Iris pigment epithelial cell (primary cell): ENCODE measurements at regions not wholly inside any gene's neighbourhood (a gene's known extent, or its start where the extent isn't known, plus 50 kb on each side); places are given as distances from the start of the nearest gene placed in this dataset.

Experiments
- DNase-seq: peaks from one replicate; pipeline ENCODE4 v3.0.0-alpha.2; 2011; ENCODE audit warnings: low read depth

GRCh38 chr6:1118287-1118647 lies 193.6 kb upstream of the FOXQ1 start:
- DNase-seq: no peak

- DNase-seq: no peak
Observed at GRCh38 chr6:1117530-1118286, 194.2 kb upstream of the FOXQ1 start.

DNA sequence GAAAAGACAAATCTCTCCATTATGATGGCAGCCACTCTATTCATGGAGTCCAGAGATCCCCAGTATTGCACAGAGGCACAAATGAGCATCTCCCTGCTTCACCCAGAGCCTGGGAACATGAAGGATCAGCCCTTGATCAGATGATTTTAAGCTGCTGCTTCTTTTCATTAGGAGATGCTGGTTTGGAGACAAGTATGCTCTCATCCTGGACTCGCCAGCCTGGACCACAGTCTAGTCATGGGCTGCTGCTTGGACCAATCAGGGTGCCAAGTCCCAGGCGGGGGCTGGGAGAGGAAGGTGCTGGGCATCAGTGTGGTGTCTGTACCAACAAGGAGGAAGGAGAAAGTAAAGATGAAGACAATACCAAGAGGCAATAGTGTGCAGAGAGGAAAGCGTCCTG lies 195.7 kb upstream of the FOXQ1 start:
- DNase-seq: no peak

GRCh38 chr6:1113916-1114540 lies 197.9 kb upstream of the FOXQ1 start:
- no peak for DNase-seq

- no peak for DNase-seq
Observed at GRCh38 chr6:1111361-1111760, 200.5 kb upstream of the FOXQ1 start.

DNA sequence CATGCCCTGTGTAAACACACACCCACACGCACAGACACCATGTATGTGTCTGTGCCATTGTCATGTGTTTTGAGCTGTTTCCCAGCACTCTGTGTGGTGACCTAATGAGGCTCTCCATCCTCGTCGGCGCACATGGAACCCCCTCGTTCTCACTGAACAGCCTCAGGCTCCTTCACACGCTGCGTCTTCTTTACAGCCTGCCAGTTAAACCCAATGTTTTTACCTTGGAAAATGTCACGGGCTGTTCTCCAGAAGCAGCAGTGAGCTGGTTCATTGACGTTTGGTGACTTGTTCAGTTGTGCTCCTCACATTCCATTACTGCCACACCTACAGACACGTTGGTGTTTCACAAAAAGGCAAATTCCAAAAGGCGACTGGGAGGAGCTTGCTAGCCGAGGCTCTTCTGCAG lies 201.0 kb upstream of the FOXQ1 start:
- DNase-seq: no peak

GRCh38 chr6:1110164-1110563 lies 201.7 kb upstream of the FOXQ1 start:
- no peak for DNase-seq

DNA sequence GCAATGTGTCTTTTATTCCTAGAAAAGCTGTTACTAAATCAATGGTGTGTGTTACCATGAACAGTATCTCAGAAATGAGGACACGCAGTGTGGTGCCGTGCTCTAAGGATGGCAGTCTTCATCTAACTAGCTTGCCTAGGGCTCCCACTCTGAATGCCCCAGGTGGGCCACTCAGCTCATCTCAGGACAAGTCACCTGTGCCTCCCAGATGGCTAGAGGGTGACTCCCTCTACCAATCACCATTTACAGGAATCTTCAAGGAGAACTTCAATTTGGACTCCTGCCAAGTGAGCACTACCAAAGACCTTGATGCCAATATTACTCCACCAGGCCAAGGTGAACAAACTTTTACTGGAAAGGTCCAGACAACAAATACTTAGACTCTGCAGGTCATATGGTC lies 202.8 kb upstream of the FOXQ1 start:
- no peak for DNase-seq

- DNase-seq: no peak
Observed at GRCh38 chr6:1108198-1108597, 203.7 kb upstream of the FOXQ1 start.

- DNase-seq: no peak
Observed at GRCh38 chr6:1107578-1107977, 204.3 kb upstream of the FOXQ1 start.

DNA sequence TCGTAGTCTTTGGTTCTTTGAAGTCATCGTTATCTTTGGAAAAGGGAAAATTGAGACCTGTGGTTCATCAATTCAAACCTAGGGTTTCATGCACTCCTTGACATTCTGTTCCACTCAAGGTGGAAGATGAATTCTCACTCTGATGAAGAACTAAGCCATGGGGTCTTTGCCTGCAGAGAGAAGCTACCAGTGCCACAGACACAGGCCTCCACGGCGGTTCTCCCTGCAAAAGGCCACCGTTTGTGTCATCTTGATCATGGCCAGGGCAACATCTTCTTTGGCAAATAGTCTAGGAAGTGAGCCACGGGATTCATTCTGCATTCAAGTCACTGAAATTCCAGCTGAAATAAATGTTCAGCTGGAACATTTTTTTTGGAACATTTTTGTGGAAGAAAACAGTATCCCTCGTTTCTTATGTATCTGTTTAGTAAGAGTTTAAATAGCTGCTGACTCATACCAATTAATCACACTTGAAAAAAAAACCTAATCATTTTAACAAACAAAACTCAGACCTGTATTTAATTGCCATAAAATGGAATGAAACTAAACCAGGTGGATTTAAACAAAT lies 206.0 kb upstream of the FOXQ1 start:
- no peak for DNase-seq

DNA sequence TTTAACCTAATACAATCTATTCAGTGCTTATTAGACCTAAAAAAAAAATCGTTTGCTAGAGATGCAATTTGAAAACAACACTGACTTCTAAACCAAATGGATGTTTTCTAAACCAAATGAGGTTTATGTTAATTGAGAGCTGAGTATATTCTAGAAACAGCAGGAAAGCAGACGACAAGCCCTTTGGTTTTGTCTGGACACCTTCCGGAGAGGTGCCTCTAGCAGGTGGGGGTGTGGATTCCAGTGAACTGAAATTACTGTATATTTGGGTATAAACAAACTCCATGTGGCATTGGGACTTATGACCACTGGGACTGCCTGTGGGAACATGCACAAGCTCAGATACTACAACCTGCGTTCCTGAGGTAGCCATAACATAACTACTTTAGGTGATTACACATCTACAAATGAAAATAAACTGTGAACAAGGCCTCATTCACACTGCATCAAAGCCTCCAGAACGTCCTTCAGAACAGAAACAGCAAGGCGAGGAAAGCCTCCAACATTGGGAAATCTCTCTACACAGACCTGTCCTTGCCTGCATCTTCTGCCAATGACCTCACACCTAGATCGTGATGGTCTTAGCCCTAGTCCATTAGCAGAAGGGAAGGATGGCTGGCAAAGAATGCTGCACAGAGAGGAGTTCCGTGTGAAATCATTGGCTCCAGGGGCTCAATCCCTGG lies 206.8 kb upstream of the FOXQ1 start:
- no peak for DNase-seq

DNA sequence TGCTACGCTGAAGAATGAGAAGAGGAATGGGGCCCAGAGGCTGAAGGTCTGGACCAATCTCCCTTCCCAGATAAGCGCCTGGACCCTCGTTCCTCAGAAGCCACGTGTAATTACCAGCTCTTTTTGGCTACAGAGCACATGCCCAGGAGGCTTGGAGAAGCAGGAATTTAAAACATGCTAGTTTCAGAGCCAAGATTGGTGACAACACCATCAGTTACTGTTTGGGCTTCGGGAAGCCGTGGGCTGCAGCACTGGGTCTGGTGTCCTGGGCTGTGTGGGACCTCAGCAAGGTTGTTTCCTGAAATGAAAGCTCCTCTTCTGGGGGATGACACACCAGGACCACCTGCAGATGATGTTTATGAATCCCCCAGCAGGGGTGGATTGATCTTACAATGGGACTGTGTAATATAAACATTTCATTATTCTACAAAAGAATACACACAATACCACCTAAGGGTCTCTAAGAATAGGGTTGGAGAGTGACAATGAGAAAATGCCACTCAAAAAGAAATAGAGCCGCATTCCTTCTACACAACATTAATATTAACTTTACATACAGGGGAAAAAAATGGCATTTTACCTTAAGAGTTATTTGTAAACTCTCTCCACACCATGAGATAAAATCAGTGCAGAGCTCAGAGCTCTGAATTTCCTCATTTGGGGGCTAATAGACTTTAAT lies 207.8 kb upstream of the FOXQ1 start:
- DNase-seq: no peak

DNA sequence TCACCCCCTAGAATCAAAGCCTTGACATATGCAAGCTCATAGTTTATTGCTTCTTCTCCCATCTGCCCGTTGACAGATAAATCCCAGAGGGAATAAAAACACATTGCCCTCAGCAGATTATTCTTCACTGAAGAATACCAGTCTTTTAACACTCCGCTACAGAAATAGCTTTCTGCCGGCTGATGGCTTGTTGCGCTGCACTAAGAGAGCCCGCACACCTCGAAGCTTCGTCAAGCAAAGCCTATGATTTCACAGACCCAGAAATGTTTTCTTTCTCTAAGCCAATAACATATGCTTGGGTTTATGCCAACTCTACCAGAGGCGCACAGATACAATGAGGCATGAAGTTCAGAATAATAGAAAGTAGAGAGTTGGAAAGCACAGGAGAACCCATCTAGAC lies 208.9 kb upstream of the FOXQ1 start:
- no peak for DNase-seq

- no peak for DNase-seq
Observed at GRCh38 chr6:1100269-1100668, 211.6 kb upstream of the FOXQ1 start.

- DNase-seq: no peak
Observed at GRCh38 chr6:1099264-1099663, 212.6 kb upstream of the FOXQ1 start.

- DNase-seq: no peak
Observed at GRCh38 chr6:1096967-1097765, 214.7 kb upstream of the FOXQ1 start.

DNA sequence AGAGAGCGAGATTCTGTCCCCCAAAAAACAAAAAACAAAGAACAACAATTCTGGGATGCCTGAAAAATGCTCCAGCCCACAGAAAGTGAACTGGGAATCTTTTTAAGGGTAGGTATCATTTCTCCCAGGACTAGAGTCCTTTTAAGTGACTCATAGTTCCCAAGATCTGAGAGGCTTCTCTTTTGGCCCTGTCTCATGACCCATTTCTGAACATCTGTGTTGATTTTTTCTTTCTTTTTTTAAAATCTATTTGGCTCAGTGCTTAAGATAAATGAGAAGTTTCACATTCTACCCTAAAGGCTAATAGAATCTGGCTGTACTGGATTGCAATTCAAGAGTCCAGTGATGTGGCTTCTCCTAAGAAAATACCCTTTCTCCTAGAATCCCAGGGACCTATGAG lies 217.6 kb upstream of the FOXQ1 start:
- peak; percentile 54 for DNase-seq

- DNase-seq: no peak
Observed at GRCh38 chr6:1091900-1092299, 220.0 kb upstream of the FOXQ1 start.

DNA sequence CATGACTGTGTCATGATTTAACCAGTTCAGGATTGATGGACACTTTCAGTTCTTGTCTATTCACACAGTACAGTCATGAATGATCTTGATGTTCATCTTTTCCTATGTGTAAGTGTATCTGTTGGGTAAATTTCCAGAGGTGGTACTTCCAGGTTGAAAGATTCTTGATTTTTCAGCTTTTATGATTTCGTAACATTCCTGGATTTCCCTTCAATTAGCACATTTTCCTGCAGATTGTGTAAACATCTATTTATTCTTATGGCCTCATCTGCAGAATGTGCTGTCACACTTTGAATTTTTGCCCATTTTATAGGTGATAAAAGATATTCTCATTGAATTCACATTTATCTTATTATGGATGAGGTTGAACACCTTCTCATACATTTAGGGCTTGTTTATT lies 222.0 kb upstream of the FOXQ1 start:
- DNase-seq: no peak

DNA sequence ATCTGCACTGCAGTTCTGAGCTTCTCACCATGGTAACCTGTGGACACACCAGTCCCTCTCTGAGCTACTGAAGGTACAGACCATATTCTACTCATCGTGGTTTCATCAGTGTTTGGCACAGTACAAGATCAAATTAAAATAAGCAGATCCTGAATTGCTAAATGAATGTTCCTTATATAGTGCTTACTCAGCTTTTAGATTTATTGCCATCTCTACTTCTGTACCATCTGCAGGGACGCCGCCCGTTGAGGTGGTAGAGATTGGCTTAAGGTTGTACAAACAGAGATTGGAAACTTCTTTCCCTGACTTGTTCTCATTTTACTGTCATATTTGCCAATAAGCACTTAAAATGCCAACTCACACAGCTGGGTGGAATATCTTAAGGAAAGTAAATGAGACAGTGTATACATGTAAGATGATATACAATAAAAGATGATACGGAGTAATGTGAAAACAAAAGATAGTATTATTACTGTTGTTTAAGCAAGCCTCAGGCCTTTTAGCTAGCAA lies 223.4 kb upstream of the FOXQ1 start:
- DNase-seq: no peak
